ENCODE measurements at regions not wholly inside any gene's neighbourhood (a gene's known extent, or its start where the extent isn't known, plus 50 kb on each side); places are given as distances from the start of the nearest gene placed in this dataset.

DNA sequence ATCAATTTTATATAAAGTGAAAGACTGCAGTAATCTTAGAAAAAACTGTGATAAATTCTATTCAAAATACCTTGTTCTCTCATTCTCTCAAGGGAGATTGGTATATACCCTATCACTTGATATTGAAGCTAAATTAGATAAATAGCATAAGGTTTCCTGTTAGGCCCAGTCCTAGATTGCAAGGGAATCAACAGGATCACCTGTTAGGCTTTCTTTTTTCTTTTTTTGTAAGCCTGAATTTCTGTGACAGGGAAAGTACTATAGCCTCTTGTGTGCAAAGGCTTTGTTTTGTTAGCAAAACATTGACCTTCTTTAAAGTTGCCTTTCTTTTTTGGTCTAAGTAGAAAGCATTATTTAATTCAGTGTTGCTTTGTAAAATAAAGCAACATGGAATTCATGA, 100.0 kb downstream of the HAUS1 start:
- Histone ChIP-seq H2AK5ac (ENCODE audit: low read depth, low read length) (no peak overlapping the region), H3K27ac (ENCODE audit: low read depth, low read length) (no peak overlapping the region), H3K4me2 (ENCODE audit: insufficient read depth in 1 of 2, low read depth in 2 of 2, low read length in 2 of 2) (no peak overlapping the region), H2BK20ac (ENCODE audit: low read length) (no peak overlapping the region), H3K23ac (ENCODE audit: insufficient read length) (no peak overlapping the region), H2BK15ac (ENCODE audit: low read length) (no peak overlapping the region), H4K20me1 (replicated peaks in 1 of 2; ENCODE audit: control insufficient read depth in 1 of 2, insufficient read depth in 2 of 2, low read length in 2 of 2) (no peaks in the 10 kb centered on the region), H4K91ac (replicated peaks; ENCODE audit: insufficient read length, low read length) (no peak overlapping the region), H3K79me1 (ENCODE audit: low read depth, low read length) (no peaks in the 10 kb centered on the region), H2BK120ac (replicated peaks; ENCODE audit: low read depth, low read length) (no peak overlapping the region), H3K9ac (replicated peaks in 1 of 4; ENCODE audit: extremely low read depth in 1 of 4, low read depth in 3 of 4, low read length in 3 of 4) (no peak overlapping the region), H3K36me3 (ENCODE audit: control insufficient read depth in 2 of 4, insufficient read depth in 4 of 4, low read length in 3 of 4) (no peaks in the 10 kb centered on the region), H3K4ac (replicated peaks; ENCODE audit: insufficient read length, low read depth, low read length) (no peak overlapping the region), H3K14ac (ENCODE audit: insufficient read length) (no peak overlapping the region), H3K4me1 (replicated peaks in 1 of 4; ENCODE audit: control insufficient read depth in 3 of 4, insufficient read depth in 4 of 4, low read length in 3 of 4) (no peaks in the 10 kb centered on the region; a peak in 1 of 7 replicates), H3K18ac (ENCODE audit: extremely low read depth, low read length) (no peak overlapping the region), H3K56ac (replicated peaks; ENCODE audit: insufficient read length, low read depth, low read length) (no peak overlapping the region), H4K5ac (ENCODE audit: insufficient read length, low read depth, low read length) (no peak overlapping the region), H2BK12ac (ENCODE audit: low read depth, low read length) (no peak overlapping the region), H2BK5ac (ENCODE audit: low read depth, low read length) (no peak overlapping the region), H3K27me3 (replicated peaks in 1 of 4; ENCODE audit: control insufficient read depth in 3 of 4, extremely low read depth in 1 of 4, insufficient read depth in 3 of 4, low read length in 3 of 4) (no peaks in the 10 kb centered on the region), H3K23me2 (ENCODE audit: low read depth, low read length) (no peaks in the 10 kb centered on the region), H4K8ac (ENCODE audit: extremely low read depth, insufficient read depth, low read length) (no peak overlapping the region), H3K9me3 (ENCODE audit: insufficient read depth in 2 of 2, low read depth in 1 of 2, low read length in 1 of 2) (no peaks in the 10 kb centered on the region), H2AFZ (ENCODE audit: low read length) (no peak overlapping the region), H3K79me2 (ENCODE audit: control insufficient read depth in 1 of 2, insufficient read depth in 2 of 2, low read length in 2 of 2) (peaks cover 0 to 59% of the 10 kb centered on the region in 2 experiments; a peak in 2 of 4 replicates), H3K4me3 (ENCODE audit: extremely low read depth in 1 of 4, insufficient read depth in 2 of 4, low read depth in 3 of 4, low read length in 4 of 4) (no peak overlapping the region)
- CTCF ChIA-PET (ENCODE audit: partially characterized antibody), result interaction anchor here (1.1 kb wide), 1 partner anchor 14 kb away, joined by 3 read pairs; no protein-coding TSS in a partner anchor
- POLR2A ChIA-PET (ENCODE audit: partially characterized antibody), result no interaction called here
- FAIRE-seq (no peak), DNase-seq (ENCODE audit: low read depth in 1 of 2, low spot score in 2 of 2) (no peak)
- TF ChIP-seq GABPA (IDR thresholded peaks at IDR 0.05; ENCODE audit: borderline replicate concordance, insufficient read depth, low read length) (no peak), ASH2L (IDR thresholded peaks at IDR 0.05; ENCODE audit: low read length) (no peak)

All from H1 (cell line).